IPS DF 6.9 (cell line): ENCODE measurements at regions not wholly inside any gene's neighbourhood (a gene's known extent, or its start where the extent isn't known, plus 50 kb on each side); places are given as distances from the start of the nearest gene placed in this dataset.
"Not testable (repeated sequence)": the region's sequence is repeated elsewhere in the genome, so short reads cannot be mapped to it uniquely, and the experiment has no call there.

Experiments
- DNase-seq: peaks from one replicate; pipeline ENCODE4 v3.0.0-alpha.2; 2013; ENCODE audit warnings: low read depth, low spot score
- H3K27ac ChIP-seq: one replicate; pipeline ENCODE4 v1.5.1; 2013; ENCODE audit warnings: low read length, control low read depth
- H3K27me3 ChIP-seq: 2 replicates; pipeline ENCODE4 v1.6.1; 2013; ENCODE audit warnings: mild to moderate bottlenecking, low read length; ENCODE audit not compliant: control insufficient read depth, insufficient read depth
- H3K36me3 ChIP-seq: 2 replicates; pipeline ENCODE4 v1.6.1; 2013; ENCODE audit warnings: low read length; ENCODE audit not compliant: control insufficient read depth, insufficient read depth
- H3K4me1 ChIP-seq: 2 replicates; pipeline ENCODE4 v1.6.1; 2013; ENCODE audit warnings: low read length; ENCODE audit not compliant: control insufficient read depth, insufficient read depth
- H3K4me3 ChIP-seq: 2 replicates; pipeline ENCODE4 v1.5.1; 2013; ENCODE audit warnings: mild to moderate bottlenecking, low read length
- H3K9me3 ChIP-seq: 2 replicates; pipeline ENCODE4 v1.6.1; 2013; ENCODE audit warnings: low read length, inconsistent platforms; ENCODE audit not compliant: control insufficient read depth, insufficient read depth
- WGBS: extraction: QIAGEN DNeasy Blood & Tissue Kit; methylation state at CpG from one replicate; pipeline ENCODE4 v1.1.7; 2013; ENCODE audit warnings: mixed read lengths, missing lambda C conversion rate; ENCODE audit not compliant: insufficient read length, insufficient coverage; 5-methylcytosine and 5-hydroxymethylcytosine counted together

DNA sequence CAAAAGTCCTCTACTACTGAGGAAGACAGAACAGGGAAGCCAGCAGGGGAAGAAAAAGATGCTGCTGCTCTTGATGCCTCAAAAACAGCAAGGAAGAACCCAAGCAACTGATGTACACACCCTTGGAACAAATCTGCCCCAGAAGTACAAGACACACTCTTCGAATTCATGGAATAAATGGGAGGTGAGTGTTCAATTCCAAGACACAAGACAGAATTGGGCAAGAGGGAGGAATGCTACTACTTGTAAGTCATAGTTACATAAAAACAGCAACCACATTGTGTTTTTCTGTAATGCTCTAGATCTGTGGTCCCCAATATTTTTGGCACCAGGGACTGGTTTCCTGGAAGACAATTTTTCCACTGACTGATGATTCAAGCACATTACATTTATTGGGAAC lies 58.0 kb upstream of the H2AZ1 start:
- Histone ChIP-seq H3K4me3 (no peak overlapping the region), H3K27ac (no peak overlapping the region), H3K4me1 (no peaks in the 10 kb centered on the region), H3K9me3 (peaks cover 2% of the 10 kb centered on the region; the same call in 1 of the 2 replicates), H3K36me3 (no peaks in the 10 kb centered on the region), H3K27me3 (no peaks in the 10 kb centered on the region)
- no CpG with 5 or more reads among the region's 1 CpG for WGBS
- no peak for DNase-seq

DNA sequence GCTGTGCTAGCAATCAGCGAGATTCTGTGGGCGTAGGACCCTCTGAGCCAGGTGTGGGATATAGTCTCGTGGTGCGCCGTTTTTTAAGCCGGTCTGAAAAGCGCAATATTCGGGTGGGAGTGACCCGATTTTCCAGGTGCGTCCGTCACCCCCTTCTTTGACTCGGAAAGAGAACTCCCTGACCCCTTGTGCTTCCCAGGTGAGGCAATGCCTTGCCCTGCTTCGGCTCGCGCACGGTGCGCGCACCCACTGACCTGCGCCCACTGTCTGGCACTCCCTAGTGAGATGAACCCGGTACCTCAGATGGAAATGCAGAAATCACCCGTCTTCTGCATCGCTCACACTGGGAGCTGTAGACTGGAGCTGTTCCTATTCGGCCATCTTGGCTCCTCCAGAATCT lies 56.1 kb upstream of the H2AZ1 start:
- not testable (repeated sequence) for H3K4me3 ChIP-seq, H3K36me3 ChIP-seq, DNase-seq, H3K9me3 ChIP-seq, H3K27me3 ChIP-seq, H3K4me1 ChIP-seq, H3K27ac ChIP-seq
- no CpG with 5 or more reads among the region's 23 CpGs for WGBS
